Activated CD8-positive, alpha-beta memory T cell treated with anti-CD3 and anti-CD28 coated beads, Interleukin-2, amount 50 U/mL, for 1 hour (primary cell): ENCODE measurements at regions not wholly inside any gene's neighbourhood (a gene's known extent, or its start where the extent isn't known, plus 50 kb on each side); places are given as distances from the start of the nearest gene placed in this dataset.
"Not testable (repeated sequence)": the region's sequence is repeated elsewhere in the genome, so short reads cannot be mapped to it uniquely, and the experiment has no call there.

Experiments used
- DNase-seq: peaks from one replicate; pipeline ENCODE4 v3.0.0-alpha.2; 2020; ENCODE audit errors: extremely low read depth

GRCh38 chr22:49697047-49697446 lies 130.6 kb downstream of the BRD1 start:
- DNase-seq = no peak

- no peak for DNase-seq
Measured at GRCh38 chr22:49694462-49695260, 133.0 kb downstream of the BRD1 start.

- no peak for DNase-seq
Measured at GRCh38 chr22:49693848-49694247, 133.8 kb downstream of the BRD1 start.

GRCh38 chr22:49693416-49693815 lies 134.3 kb downstream of the BRD1 start:
- DNase-seq = no peak

- DNase-seq = no peak
Measured at GRCh38 chr22:49692499-49693225, 135.0 kb downstream of the BRD1 start.

GRCh38 chr22:49691256-49691655 lies 136.4 kb downstream of the BRD1 start:
- no peak for DNase-seq

- DNase-seq = no peak
Measured at GRCh38 chr22:49690454-49690853, 137.2 kb downstream of the BRD1 start.

GRCh38 chr22:49689858-49690257 lies 137.8 kb downstream of the BRD1 start:
- no peak for DNase-seq

- DNase-seq = no peak
Measured at GRCh38 chr22:49689255-49689770, 138.4 kb downstream of the BRD1 start.

- DNase-seq = no peak
Measured at GRCh38 chr22:49688516-49689254, 139.0 kb downstream of the BRD1 start.

- DNase-seq = no peak
Measured at GRCh38 chr22:49687786-49688515, 139.7 kb downstream of the BRD1 start.

- no peak for DNase-seq
Measured at GRCh38 chr22:49687333-49687732, 140.3 kb downstream of the BRD1 start.

- no peak for DNase-seq
Measured at GRCh38 chr22:49686495-49687219, 141.0 kb downstream of the BRD1 start.

GRCh38 chr22:49685686-49686085 lies 142.0 kb downstream of the BRD1 start:
- DNase-seq = no peak

- DNase-seq = no peak
Measured at GRCh38 chr22:49685116-49685515, 142.6 kb downstream of the BRD1 start.

- no peak for DNase-seq
Measured at GRCh38 chr22:49683032-49683431, 144.6 kb downstream of the BRD1 start.

- DNase-seq = not testable (repeated sequence)
Measured at GRCh38 chr22:49680819-49681218, 146.9 kb downstream of the BRD1 start.

GRCh38 chr22:49678842-49679170 lies 148.9 kb downstream of the BRD1 start:
- no peak for DNase-seq

- DNase-seq = no peak
Measured at GRCh38 chr22:49678137-49678841, 149.4 kb downstream of the BRD1 start.

GRCh38 chr22:49677495-49677889 lies 150.2 kb downstream of the BRD1 start:
- DNase-seq = no peak
